IMR-90 (cell line): ENCODE measurements at regions not wholly inside any gene's neighbourhood (a gene's known extent, or its start where the extent isn't known, plus 50 kb on each side); places are given as distances from the start of the nearest gene placed in this dataset.

Experiments used
- ATAC-seq: fragments of 200-7000 bp; cut with Tn5 transposase; 2 replicates; pipeline ENCODE4 v1.9.1; 2020; ENCODE audit warnings: low read depth, mild to moderate bottlenecking, moderate library complexity
- BruUV-seq: library from RNA; stranded (reverse); fragments of 400-500 nt; replicated peaks from 2 replicates; lab custom pipeline; 2021; lab: Mats Ljungman, UMichigan
- CTCF ChIA-PET: fragments of 300-600 bp; formaldehyde crosslinking; extraction: SDS; loops from one replicate; lab custom pipeline; 2021; ENCODE audit warnings: antibody characterized with exemption; lab: Yijun Ruan, JAX
- POLR2A ChIA-PET: fragments of 300-600 bp; sonication (Branson Sonifier 250); formaldehyde crosslinking; loops from one replicate; lab custom pipeline; 2022; ENCODE audit warnings: antibody characterized with exemption; ENCODE audit not compliant: unreplicated experiment; lab: Charles Lee
- DNase-seq: peaks from one replicate; pipeline ENCODE4 v3.0.0; 2013
- H2AFZ ChIP-seq: replicated peaks from 2 replicates; pipeline ENCODE3; 2013; ENCODE audit warnings: low read length, mild to moderate bottlenecking; ENCODE audit not compliant: poor library complexity
- H2AK5ac ChIP-seq: 2 replicates; pipeline ENCODE4 v1.6.1; 2013; ENCODE audit warnings: low read depth, low read length, inconsistent platforms
- H2AK9ac ChIP-seq: replicated peaks from 2 replicates; pipeline ENCODE3; 2013; ENCODE audit warnings: mild to moderate bottlenecking, low read depth, low read length, moderate library complexity; ENCODE audit not compliant: poor library complexity
- H2BK120ac ChIP-seq: 2 replicates; pipeline ENCODE4 v1.6.1; 2013; ENCODE audit warnings: low read depth, low read length, inconsistent platforms
- H2BK15ac ChIP-seq: 3 replicates; pipeline ENCODE4 v1.6.1; 2013; ENCODE audit warnings: low read depth, low read length, inconsistent platforms
- H2BK20ac ChIP-seq: 2 replicates; pipeline ENCODE4 v1.6.1; 2013; ENCODE audit warnings: low read depth, mild to moderate bottlenecking, inconsistent platforms, low read length, moderate library complexity
- H2BK5ac ChIP-seq: 2 replicates; pipeline ENCODE4 v1.6.1; 2013; ENCODE audit warnings: mild to moderate bottlenecking, low read depth, low read length, inconsistent platforms; ENCODE audit not compliant: poor library complexity, severe bottlenecking
- H3K14ac ChIP-seq: replicated peaks from 2 replicates; pipeline ENCODE4 v1.6.1; 2013; ENCODE audit warnings: low read depth, low read length, inconsistent platforms
- H3K18ac ChIP-seq: 2 replicates; pipeline ENCODE4 v1.6.1; 2013; ENCODE audit warnings: low read depth, low read length, control low read depth
- H3K23ac ChIP-seq: 2 replicates; pipeline ENCODE4 v1.6.1; 2013; ENCODE audit warnings: low read depth, low read length, inconsistent platforms
- H3K27ac ChIP-seq: 2 replicates; pipeline ENCODE4 v1.5.1; 2013; ENCODE audit warnings: mild to moderate bottlenecking, control low read depth, low read length; ENCODE audit not compliant: insufficient read depth
- H3K27me3 ChIP-seq: 2 replicates; pipeline ENCODE4 v1.6.1; 2013; ENCODE audit warnings: low read length; ENCODE audit not compliant: control insufficient read depth, insufficient read depth
- H3K36me3 ChIP-seq: 2 replicates; pipeline ENCODE4 v1.6.1; 2013; ENCODE audit warnings: low read length, mixed read lengths; ENCODE audit not compliant: control insufficient read depth, insufficient read depth
- H3K4ac ChIP-seq: 2 replicates; pipeline ENCODE4 v1.6.1; 2013; ENCODE audit warnings: low read depth, low read length, inconsistent platforms
- H3K4me1 ChIP-seq: 2 replicates; pipeline ENCODE4 v1.6.1; 2013; ENCODE audit warnings: low read length, mixed read lengths; ENCODE audit not compliant: control insufficient read depth, insufficient read depth
- H3K4me2 ChIP-seq: 2 replicates; pipeline ENCODE4 v1.6.1; 2013; ENCODE audit warnings: low read depth, mild to moderate bottlenecking, control low read depth, low read length, moderate library complexity
- H3K4me3 ChIP-seq: 2 replicates; pipeline ENCODE4 v1.5.1; 2013; ENCODE audit warnings: low read depth, mild to moderate bottlenecking, control low read depth, low read length, moderate library complexity; ENCODE audit not compliant: insufficient read depth
- H3K56ac ChIP-seq: 2 replicates; pipeline ENCODE4 v1.6.1; 2013; ENCODE audit warnings: low read length, inconsistent platforms; ENCODE audit not compliant: insufficient read depth; ENCODE audit errors: extremely low read depth
- H3K79me1 ChIP-seq, 2 experiments: 2 replicates each; pipeline ENCODE4 v1.6.1; 2013; ENCODE audit warnings: low read length in 2 of 2, inconsistent platforms in 1 of 2, low read depth in 1 of 2
- H3K9ac ChIP-seq: 2 replicates; pipeline ENCODE4 v1.6.1; 2013; ENCODE audit warnings: low read depth, low read length, control low read depth
- H3K9me1 ChIP-seq: 2 replicates; pipeline ENCODE4 v1.6.1; 2013; ENCODE audit warnings: low read length, inconsistent platforms; ENCODE audit not compliant: insufficient read depth
- H3K9me3 ChIP-seq: 2 replicates; pipeline ENCODE4 v1.6.1; 2013; ENCODE audit warnings: low read length; ENCODE audit not compliant: control insufficient read depth, insufficient read depth
- H4K20me1 ChIP-seq: 2 replicates; pipeline ENCODE4 v1.6.1; 2013; ENCODE audit warnings: low read length, inconsistent platforms; ENCODE audit not compliant: insufficient read depth
- H4K5ac ChIP-seq: 2 replicates; pipeline ENCODE4 v1.6.1; 2013; ENCODE audit warnings: mild to moderate bottlenecking, low read depth, low read length, control low read depth
- H4K8ac ChIP-seq, 2 experiments: 2 replicates each; pipeline ENCODE4 v1.6.1; 2013; ENCODE audit warnings: low read depth in 2 of 2, low read length in 2 of 2, control low read depth in 1 of 2, inconsistent platforms in 1 of 2
- H4K91ac ChIP-seq: 2 replicates; pipeline ENCODE4 v1.6.1; 2013; ENCODE audit warnings: low read depth, low read length, inconsistent platforms; ENCODE audit not compliant: insufficient read depth
- BHLHE40 ChIP-seq: fragments of 150-350 bp; IDR thresholded peaks from 2 replicates; pipeline ENCODE4 v1.6.1; 2016; ENCODE audit warnings: mild to moderate bottlenecking, low read depth, low read length
- WGBS, 2 experiments: methylation state at CpG; one replicate each; pipeline versions ENCODE4 v1.1.5 to v1.1.7; 2013; ENCODE audit warnings: missing lambda C conversion rate in 2 of 2; ENCODE audit not compliant: insufficient read length in 1 of 2; ENCODE audit errors: extremely low coverage in 2 of 2; 5-methylcytosine and 5-hydroxymethylcytosine counted together
- dilution Hi-C: fragments of 300-500 bp; cut with HindIII; formaldehyde crosslinking; loops from one replicate; pipeline ENCODE4 v1.14.3; 2018; ENCODE audit warnings: low sequenced_read_pairs; ENCODE audit not compliant: unreplicated experiment
- in situ Hi-C: fragments of 300-500 bp; cut with MboI; formaldehyde crosslinking; loops from 3 replicates; pipeline ENCODE4 v1.14.3; 2019; ENCODE audit warnings: low sequenced_read_pairs, inconsistent platforms, mixed read lengths
- intact Hi-C: fragments of 100-400 bp; cut with micrococcal nuclease; formaldehyde crosslinking; loops from 2 replicates; pipeline ENCODE4 v1.10.0; 2022

DNA sequence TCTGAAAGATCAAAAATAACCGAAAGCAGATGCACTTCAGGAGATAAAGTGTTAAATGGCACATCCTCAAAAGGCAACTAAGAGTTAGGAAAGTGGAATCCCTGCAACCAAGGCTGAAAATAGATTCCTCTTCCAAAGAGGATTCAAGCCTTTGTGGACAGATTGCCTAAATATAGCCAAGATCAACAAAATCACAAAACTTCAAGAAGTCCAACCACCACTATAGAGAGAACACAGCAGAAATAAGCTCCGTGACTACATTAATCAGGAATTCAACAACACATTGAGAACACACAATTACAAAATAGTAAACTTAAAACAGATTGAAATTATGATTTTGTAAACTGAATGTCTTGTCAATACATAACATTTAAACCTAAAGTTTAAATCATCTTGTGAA lies 165.7 kb downstream of the LNPK start:
- 0 out of 2 replicates have a peak overlapping the region, but pooled peaks have one; percentile 39 for H2BK20ac ChIP-seq
- 0 out of 2 replicates have a peak overlapping the region, but pooled peaks have one; percentile 18 for H2AK5ac ChIP-seq
- dilution Hi-C loops (no loop called here), intact Hi-C loops (no loop called here), in situ Hi-C loops (no loop called here)
- H3K56ac ChIP-seq: no peak overlapping the region
- no peak for TF ChIP-seq BHLHE40
- no peak overlapping the region for H3K9ac ChIP-seq
- 0 out of 2 replicates have a peak overlapping the region, but pooled peaks have one; percentile 20 for H3K4ac ChIP-seq
- peaks cover 3% of the 10 kb centered on the region; the same call in 1 of the 2 replicates for H3K4me1 ChIP-seq
- no peak overlapping the region for H3K27ac ChIP-seq
- H3K79me1 ChIP-seq: no peaks in the 10 kb centered on the region
- peaks cover 6% of the 10 kb centered on the region for H3K9me1 ChIP-seq
- 0 out of 2 replicates have a peak overlapping the region, but pooled peaks have one; percentile 53 for H3K23ac ChIP-seq
- ATAC-seq: no peak
- ChIA-PET CTCF (interaction anchor here (0.9 kb wide), 1 partner anchor 31 kb away, joined by 3 read pairs; no protein-coding TSS in a partner anchor), POLR2A (no interaction called here)
- H3K18ac ChIP-seq: no peak overlapping the region; the same call in 1 of the 2 replicates
- H3K4me3 ChIP-seq: no peak overlapping the region
- H4K20me1 ChIP-seq: no peaks in the 10 kb centered on the region
- no peak overlapping the region for H2BK120ac ChIP-seq
- no peak overlapping the region for H2AFZ ChIP-seq
- H3K27me3 ChIP-seq: no peaks in the 10 kb centered on the region
- H2AK9ac ChIP-seq: no peak overlapping the region
- H3K36me3 ChIP-seq: no peaks in the 10 kb centered on the region
- H2BK5ac ChIP-seq: no peak overlapping the region
- no peak overlapping the region for H3K14ac ChIP-seq
- H4K5ac ChIP-seq: no peak overlapping the region
- H4K8ac ChIP-seq: no peak overlapping the region
- peak overlapping the region; percentile 78; the same call in 1 of the 3 replicates for H2BK15ac ChIP-seq
- BruUV-seq: no TSS peak
- no peaks in the 10 kb centered on the region for H3K9me3 ChIP-seq
- no peak overlapping the region; the same call in 1 of the 2 replicates for H4K91ac ChIP-seq
- DNase-seq: no peak
- WGBS, 2 experiments: no CpG with 5 or more reads among the region's 2 CpGs
- H3K4me2 ChIP-seq: no peak overlapping the region
